HCT116 (cell line): ENCODE measurements at regions not wholly inside any gene's neighbourhood (a gene's known extent, or its start where the extent isn't known, plus 50 kb on each side); places are given as distances from the start of the nearest gene placed in this dataset.

ENCODE experiments used
- CTCF ChIP-seq, 3 experiments: fragments of 200-600 bp in 1 of 3; sonication (generic) in 1 of 3; IDR thresholded peaks in 2 of 3; conservative IDR thresholded peaks in 1 of 3; 2 replicates each; pipeline ENCODE4 v1.5.1; 2012 to 2017; ENCODE audit warnings: low read depth in 2 of 3, low read length in 2 of 3, antibody characterized with exemption in 1 of 3, borderline replicate concordance in 1 of 3, control low read depth in 1 of 3, mild to moderate bottlenecking in 1 of 3, mixed read lengths in 1 of 3, mixed run types in 1 of 3, moderate library complexity in 1 of 3; ENCODE audit not compliant: insufficient read depth in 1 of 3
- POLR2A ChIP-seq: IDR thresholded peaks from 2 replicates; pipeline ENCODE4 v1.7.0; 2011; ENCODE audit warnings: borderline replicate concordance; ENCODE audit not compliant: insufficient read depth, insufficient read length; ENCODE audit errors: extremely low read depth
- POLR2AphosphoS5 ChIP-seq: IDR thresholded peaks from 2 replicates; pipeline ENCODE4 v1.6.1; 2011; ENCODE audit warnings: mild to moderate bottlenecking, low read depth, low read length, moderate library complexity

- no peak for TF ChIP-seq POLR2A
- TF ChIP-seq POLR2AphosphoS5, result no peak
- no peak for TF ChIP-seq CTCF (IDR thresholded peaks at IDR 0.05 in 2 of 3, conservative IDR thresholded peaks at IDR 0.05 in 1 of 3; ENCODE audit: borderline replicate concordance in 1 of 3, insufficient read depth in 1 of 3, low read depth in 2 of 3, low read length in 2 of 3)
Measured at GRCh38 chr19:31424861-31425620, 75.8 kb upstream of the TSHZ3 start.
